Kidney epithelial cell (primary cell): ENCODE measurements at regions not wholly inside any gene's neighbourhood (a gene's known extent, or its start where the extent isn't known, plus 50 kb on each side); places are given as distances from the start of the nearest gene placed in this dataset.

Experiments used
- DNase-seq: peaks from one replicate; pipeline ENCODE4 v3.0.0-alpha.2; 2010; ENCODE audit warnings: low read depth
- H3K27me3 ChIP-seq: 2 replicates; pipeline ENCODE4 v1.6.0; 2011; ENCODE audit warnings: low read length; ENCODE audit not compliant: control insufficient read depth, insufficient read depth
- H3K36me3 ChIP-seq: 2 replicates; pipeline ENCODE4 v1.5.1; 2011; ENCODE audit warnings: low read length; ENCODE audit not compliant: control insufficient read depth, insufficient read depth
- H3K4me3 ChIP-seq: 2 replicates; pipeline ENCODE4 v1.5.1; 2011; ENCODE audit warnings: low read depth, mild to moderate bottlenecking, control low read depth, low read length
- CTCF ChIP-seq: IDR thresholded peaks from 2 replicates; pipeline ENCODE4 v1.5.1; 2011; ENCODE audit warnings: mild to moderate bottlenecking, moderate library complexity, low read length, control low read depth, inconsistent platforms; ENCODE audit not compliant: insufficient read depth, poor library complexity, severe bottlenecking

- DNase-seq = no peak
- Histone ChIP-seq H3K4me3 (no peak overlapping the region), H3K27me3 (no peaks in the 10 kb centered on the region), H3K36me3 (no peaks in the 10 kb centered on the region)
- no peak for TF ChIP-seq CTCF
Observed at GRCh38 chr14:58776516-58776915, 138.8 kb downstream of the DACT1 start.

- H3K27me3 ChIP-seq = no peaks in the 10 kb centered on the region
- H3K36me3 ChIP-seq = no peaks in the 10 kb centered on the region
- no peak for DNase-seq
- TF ChIP-seq CTCF = no peak
- H3K4me3 ChIP-seq = no peak overlapping the region
Observed at GRCh38 chr14:58777541-58777979, 139.8 kb downstream of the DACT1 start.

- no peak for DNase-seq
- H3K27me3 ChIP-seq = no peaks in the 10 kb centered on the region
Observed at GRCh38 chr14:58778202-58778601, 140.4 kb downstream of the DACT1 start.

GRCh38 chr14:58779376-58779775 is 141.6 kb downstream of the DACT1 start:
- TF ChIP-seq CTCF = no peak
- no peaks in the 10 kb centered on the region for H3K27me3 ChIP-seq
- H3K36me3 ChIP-seq = no peaks in the 10 kb centered on the region
- no peak overlapping the region for H3K4me3 ChIP-seq
- no peak for DNase-seq

More at GRCh38 chr14:58778202-58778601, 140.4 kb downstream of the DACT1 start:
- H3K36me3 ChIP-seq = no peaks in the 10 kb centered on the region
- no peak overlapping the region for H3K4me3 ChIP-seq
- TF ChIP-seq CTCF = no peak

- TF ChIP-seq CTCF = no peak
- Histone ChIP-seq H3K27me3 (no peaks in the 10 kb centered on the region), H3K36me3 (no peaks in the 10 kb centered on the region), H3K4me3 (no peak overlapping the region)
- DNase-seq = no peak
Observed at GRCh38 chr14:58780185-58780584, 142.4 kb downstream of the DACT1 start.

- Histone ChIP-seq H3K27me3 (no peaks in the 10 kb centered on the region), H3K4me3 (no peak overlapping the region), H3K36me3 (no peaks in the 10 kb centered on the region)
- no peak for TF ChIP-seq CTCF
- no peak for DNase-seq
Observed at GRCh38 chr14:58780605-58781004, 142.8 kb downstream of the DACT1 start.
